Spleen (tissue), 11 donors: ENCODE measurements at regions not wholly inside any gene's neighbourhood (a gene's known extent, or its start where the extent isn't known, plus 50 kb on each side); places are given as distances from the start of the nearest gene placed in this dataset.

Experiments used
- DNase-seq: peaks from one replicate; pipeline ENCODE4 v3.0.0-alpha.2; 2020
- H3K27ac ChIP-seq, 8 donors: fragments of 200-600 bp; sonication (generic) in 7 of 8; 1 replicate in 4 of 8; 2 replicates in 4 of 8; pipeline versions ENCODE4 v1.5.0 to v1.8.0; 2016 to 2021; ENCODE audit warnings: inconsistent platforms in 4 of 8, mild to moderate bottlenecking in 4 of 8, moderate library complexity in 1 of 8
- H3K27me3 ChIP-seq, 7 donors: fragments of 200-600 bp; sonication (generic) in 6 of 7; replicated peaks in 1 of 7; 1 replicate in 4 of 7; 2 replicates in 3 of 7; pipeline versions ENCODE4 v1.5.0 to v1.8.0; 2016 to 2021; ENCODE audit warnings: inconsistent platforms in 3 of 7, mild to moderate bottlenecking in 1 of 7
- H3K36me3 ChIP-seq, 6 donors: fragments of 200-600 bp; sonication (generic) in 5 of 6; 1 replicate in 4 of 6; 2 replicates in 2 of 6; pipeline versions ENCODE4 v1.5.0 to v1.8.0; 2016 to 2021; ENCODE audit warnings: inconsistent platforms in 2 of 6
- H3K4me1 ChIP-seq, 6 donors: fragments of 200-600 bp; sonication (generic) in 5 of 6; 1 replicate in 3 of 6; 2 replicates in 3 of 6; pipeline versions ENCODE4 v1.5.0 to v1.8.0; 2016 to 2021; ENCODE audit warnings: inconsistent platforms in 3 of 6
- H3K4me3 ChIP-seq, 8 donors: fragments of 200-600 bp; sonication (generic) in 7 of 8; 1 replicate in 4 of 8; 2 replicates in 4 of 8; pipeline versions ENCODE4 v1.5.0 to v1.8.0; 2016 to 2021; ENCODE audit warnings: inconsistent platforms in 4 of 8, mild to moderate bottlenecking in 4 of 8, moderate library complexity in 2 of 8
- H3K9me3 ChIP-seq, 8 donors: fragments of 200-600 bp; sonication (generic) in 7 of 8; 1 replicate in 4 of 8; 2 replicates in 4 of 8; pipeline versions ENCODE4 v1.5.0 to v1.8.0; 2016 to 2021; ENCODE audit warnings: inconsistent platforms in 4 of 8
- CTCF ChIP-seq, 11 experiments: fragments of 200-600 bp in 7 of 11; fragments of 450-650 bp in 4 of 11; sonication (generic) in 4 of 11; IDR thresholded peaks in 8 of 11; conservative IDR thresholded peaks in 3 of 11; 1 replicate in 7 of 11; 2 replicates in 4 of 11; pipeline versions ENCODE4 v1.4.0 to v1.8.0; 2016 to 2021; ENCODE audit warnings: antibody characterized with exemption in 11 of 11, inconsistent platforms in 4 of 11, mild to moderate bottlenecking in 1 of 11
- POLR2A ChIP-seq, 3 donors: fragments of 450-650 bp; IDR thresholded peaks; one replicate each; pipeline ENCODE4 v1.5.1; 2017; ENCODE audit warnings: antibody characterized with exemption in 3 of 3, mild to moderate bottlenecking in 1 of 3
- POLR2AphosphoS5 ChIP-seq, 3 donors: sonication (generic); formaldehyde crosslinking; IDR thresholded peaks; one replicate each; pipeline ENCODE4 v1.5.1; 2017; ENCODE audit warnings: antibody characterized with exemption in 3 of 3
- WGBS, 5 donors: extraction: QIAGEN DNeasy Blood & Tissue Kit in 3 of 5; methylation state at CpG; one replicate each; pipeline versions ENCODE4 v1.1.5 to v1.1.7; 2013 to 2018; 5-methylcytosine and 5-hydroxymethylcytosine counted together
- intact Hi-C: fragments of 100-400 bp; cut with DNase I; formaldehyde crosslinking; loops from one replicate; pipeline ENCODE4 v1.15.0; 2023; ENCODE audit warnings: low total_unique reads
- donor health status: healthy with polysubstance abuse.
- donor health status: DM: no; HTN: no; CAD: no; lungs with moderate emphysema.
- donor health status: DM: no; HTN: no; CAD: no.
- donor health status: Bipolar disorder and iron deficiency.
- donor health status: healthy.
- donor health status: DM: no; HTN: no; CAD: no.
- donor health status: DM: yes; HTN: yes; CAD: no.

GRCh38 chr13:58625703-58626389, 994.3 kb downstream of the PCDH17 start:
- WGBS, 5 donors = 84 to 89% (median 87%) methylated on average over 3 of the region's 3 CpGs
- no peak for TF ChIP-seq POLR2A (IDR thresholded peaks at IDR 0.05)
- TF ChIP-seq POLR2AphosphoS5 (IDR thresholded peaks at IDR 0.05) = no peak
- TF ChIP-seq CTCF (IDR thresholded peaks at IDR 0.05 in 8 of 11, conservative IDR thresholded peaks at IDR 0.05 in 3 of 11) = no peak
- no peaks in the 10 kb centered on the region for H3K27me3 ChIP-seq
- no peaks in the 10 kb centered on the region for H3K36me3 ChIP-seq
- H3K9me3 ChIP-seq = peaks cover 0 to 35% (median 22%) of the 10 kb centered on the region in 8 donors
- H3K4me3 ChIP-seq = no peak overlapping the region
- no peak overlapping the region for H3K27ac ChIP-seq
- H3K4me1 ChIP-seq = no peaks in the 10 kb centered on the region
- no peak for DNase-seq
- intact Hi-C loops = no loop called here

GRCh38 chr13:58630794-58631193, 999.2 kb downstream of the PCDH17 start:
- no peaks in the 10 kb centered on the region for H3K36me3 ChIP-seq
- 84 to 98% (median 92%) methylated on average over 1 of the region's 1 CpG for WGBS, 5 donors
- no peak for DNase-seq
- TF ChIP-seq POLR2A (IDR thresholded peaks at IDR 0.05) (no peak), CTCF (IDR thresholded peaks at IDR 0.05 in 8 of 11, conservative IDR thresholded peaks at IDR 0.05 in 3 of 11) (no peak), POLR2AphosphoS5 (IDR thresholded peaks at IDR 0.05) (no peak)
- no peaks in the 10 kb centered on the region for H3K27me3 ChIP-seq
- no peak overlapping the region for H3K4me3 ChIP-seq
- H3K9me3 ChIP-seq = peaks cover 0 to 27% (median 19%) of the 10 kb centered on the region in 8 donors
- no peak overlapping the region for H3K27ac ChIP-seq
- intact Hi-C loops = no loop called here
- no peaks in the 10 kb centered on the region for H3K4me1 ChIP-seq

GRCh38 chr13:58633226-58633625, 1001.7 kb downstream of the PCDH17 start:
- H3K9me3 ChIP-seq = peaks cover 0 to 4% (median 0%) of the 10 kb centered on the region in 8 donors
- WGBS, 5 donors = 81 to 94% (median 85%) methylated on average over 3 of the region's 3 CpGs
- H3K36me3 ChIP-seq = no peaks in the 10 kb centered on the region
- intact Hi-C loops = no loop called here
- H3K27me3 ChIP-seq = no peaks in the 10 kb centered on the region
- no peak overlapping the region for H3K27ac ChIP-seq
- no peak overlapping the region for H3K4me3 ChIP-seq
- no peak for DNase-seq
- H3K4me1 ChIP-seq = no peaks in the 10 kb centered on the region
- TF ChIP-seq CTCF (IDR thresholded peaks at IDR 0.05 in 8 of 11, conservative IDR thresholded peaks at IDR 0.05 in 3 of 11) = no peak
- no peak for TF ChIP-seq POLR2AphosphoS5 (IDR thresholded peaks at IDR 0.05)
- no peak for TF ChIP-seq POLR2A (IDR thresholded peaks at IDR 0.05)

- 63 to 69% (median 66%) methylated on average over 3 of the region's 3 CpGs for WGBS, 5 donors
- intact Hi-C loops = no loop called here
- Histone ChIP-seq H3K27me3 (no peaks in the 10 kb centered on the region), H3K9me3 (no peaks in the 10 kb centered on the region), H3K4me3 (no peak overlapping the region), H3K27ac (no peak overlapping the region), H3K36me3 (no peaks in the 10 kb centered on the region), H3K4me1 (no peaks in the 10 kb centered on the region)
- no peak for TF ChIP-seq POLR2A (IDR thresholded peaks at IDR 0.05)
- no peak for TF ChIP-seq POLR2AphosphoS5 (IDR thresholded peaks at IDR 0.05)
- TF ChIP-seq CTCF (IDR thresholded peaks at IDR 0.05 in 8 of 11, conservative IDR thresholded peaks at IDR 0.05 in 3 of 11) = no peak
- DNase-seq = no peak
These were observed 1023.5 kb downstream of the PCDH17 start for GRCh38 chr13:58655086-58655485.
